HEK293 (cell line): ENCODE measurements at regions not wholly inside any gene's neighbourhood (a gene's known extent, or its start where the extent isn't known, plus 50 kb on each side); places are given as distances from the start of the nearest gene placed in this dataset.

ENCODE experiments used
- CTCF ChIA-PET: fragments of 350-600 bp; formaldehyde crosslinking; extraction: SDS; loops from one replicate; lab custom pipeline; 2021; ENCODE audit warnings: antibody characterized with exemption; lab: Yijun Ruan, JAX
- POLR2A ChIA-PET: fragments of 300-600 bp; formaldehyde crosslinking; extraction: SDS; loops from one replicate; lab custom pipeline; 2020; ENCODE audit warnings: antibody characterized with exemption, inconsistent platforms; lab: Yijun Ruan, JAX
- H3K27ac ChIP-seq: fragments of 200-500 bp; sonication (Bioruptor generic); 2 replicates; pipeline ENCODE4 v1.5.1; 2014; ENCODE audit warnings: low read depth, low read length, control low read depth, inconsistent platforms; ENCODE audit errors: extremely low read depth
- H3K36me3 ChIP-seq, 2 experiments: fragments of 200-500 bp in 1 of 2; sonication (Bioruptor generic) in 1 of 2; 1 replicate in 1 of 2; 2 replicates in 1 of 2; pipeline ENCODE4 v1.5.1; 2014 to 2017; ENCODE audit warnings: inconsistent platforms in 2 of 2, low read length in 2 of 2; ENCODE audit not compliant: control insufficient read depth in 2 of 2, insufficient read depth in 1 of 2
- H3K4me1 ChIP-seq: fragments of 200-500 bp; sonication (Bioruptor generic); 2 replicates; pipeline ENCODE4 v1.5.1; 2014; ENCODE audit warnings: mild to moderate bottlenecking, low read length, inconsistent platforms; ENCODE audit not compliant: control insufficient read depth, insufficient read depth
- H3K4me3 ChIP-seq: 2 replicates; pipeline ENCODE4 v1.5.1; 2011; ENCODE audit warnings: low read depth, mild to moderate bottlenecking, control low read depth, low read length, moderate library complexity
- H3K9me3 ChIP-seq: fragments of 200-500 bp; sonication (Bioruptor generic); 2 replicates; pipeline ENCODE4 v1.5.1; 2014; ENCODE audit warnings: low read depth, low read length, inconsistent platforms; ENCODE audit not compliant: control insufficient read depth, insufficient read depth
- AEBP2 ChIP-seq: fragments of 450-650 bp; formaldehyde crosslinking; IDR thresholded peaks from 2 replicates; pipeline ENCODE4 v1.5.1; 2016; ENCODE audit warnings: missing biosample characterization, missing genetic modification characterization, borderline replicate concordance
- KLF10 ChIP-seq: fragments of 450-650 bp; IDR thresholded peaks from 2 replicates; pipeline ENCODE4 v1.5.1; 2018; ENCODE audit warnings: missing biosample characterization, mild to moderate bottlenecking, missing genetic modification characterization
- KLF16 ChIP-seq: fragments of 450-650 bp; formaldehyde crosslinking; IDR thresholded peaks from 2 replicates; pipeline ENCODE4 v1.5.1; 2017; ENCODE audit warnings: missing biosample characterization, missing genetic modification characterization
- REPIN1 ChIP-seq: fragments of 450-650 bp; formaldehyde crosslinking; IDR thresholded peaks from 2 replicates; pipeline ENCODE4 v1.5.1; 2017; ENCODE audit warnings: missing biosample characterization, missing genetic modification characterization, low read depth
- SP2 ChIP-seq: fragments of 450-650 bp; formaldehyde crosslinking; IDR thresholded peaks from 2 replicates; pipeline ENCODE4 v1.5.1; 2016; ENCODE audit warnings: missing biosample characterization, missing genetic modification characterization
- WT1 ChIP-seq: fragments of 450-650 bp; formaldehyde crosslinking; IDR thresholded peaks from 2 replicates; pipeline ENCODE4 v1.5.1; 2016; ENCODE audit warnings: missing biosample characterization, missing genetic modification characterization
- YY2 ChIP-seq: fragments of 450-650 bp; formaldehyde crosslinking; IDR thresholded peaks from 2 replicates; pipeline ENCODE4 v1.5.1; 2016; ENCODE audit warnings: missing biosample characterization, missing genetic modification characterization
- ZBTB8A ChIP-seq: fragments of 450-650 bp; formaldehyde crosslinking; IDR thresholded peaks from 2 replicates; pipeline ENCODE4 v1.5.1; 2016; ENCODE audit warnings: missing biosample characterization, missing genetic modification characterization
- ZFP69B ChIP-seq: fragments of 450-650 bp; formaldehyde crosslinking; IDR thresholded peaks from 2 replicates; pipeline ENCODE4 v1.5.1; 2016; ENCODE audit warnings: missing biosample characterization, missing genetic modification characterization
- ZNF140 ChIP-seq: fragments of 450-650 bp; formaldehyde crosslinking; IDR thresholded peaks from 2 replicates; pipeline ENCODE4 v1.5.1; 2016; ENCODE audit warnings: missing biosample characterization, missing genetic modification characterization
- ZNF174 ChIP-seq: fragments of 450-650 bp; formaldehyde crosslinking; IDR thresholded peaks from 2 replicates; pipeline ENCODE4 v1.5.0; 2017; ENCODE audit warnings: missing biosample characterization, mild to moderate bottlenecking, missing genetic modification characterization
- ZNF18 ChIP-seq: fragments of 450-650 bp; formaldehyde crosslinking; IDR thresholded peaks from 2 replicates; pipeline ENCODE4 v1.5.1; 2016; ENCODE audit warnings: missing biosample characterization, missing genetic modification characterization
- ZNF211 ChIP-seq: fragments of 450-650 bp; formaldehyde crosslinking; IDR thresholded peaks from 2 replicates; pipeline ENCODE4 v1.5.1; 2016; ENCODE audit warnings: low read depth, missing biosample characterization, missing genetic modification characterization
- ZNF248 ChIP-seq: fragments of 450-650 bp; formaldehyde crosslinking; IDR thresholded peaks from 2 replicates; pipeline ENCODE4 v1.5.1; 2017; ENCODE audit warnings: missing biosample characterization, missing genetic modification characterization
- ZNF274 ChIP-seq, 2 experiments: fragments of 200-500 bp in 1 of 2; fragments of 450-650 bp in 1 of 2; sonication (Bioruptor generic) in 1 of 2; formaldehyde crosslinking in 1 of 2; IDR thresholded peaks; 2 replicates each; pipeline versions ENCODE4 v1.5.1 to v1.6.1; 2014 to 2016; ENCODE audit warnings: borderline replicate concordance in 1 of 2, inconsistent platforms in 1 of 2, low read length in 1 of 2, missing biosample characterization in 1 of 2, missing genetic modification characterization in 1 of 2
- ZNF311 ChIP-seq: fragments of 450-650 bp; formaldehyde crosslinking; IDR thresholded peaks from 2 replicates; pipeline ENCODE4 v1.5.1; 2017; ENCODE audit warnings: missing biosample characterization, missing genetic modification characterization, borderline replicate concordance
- ZNF354C ChIP-seq: fragments of 450-650 bp; formaldehyde crosslinking; IDR thresholded peaks from 2 replicates; pipeline ENCODE4 v1.5.1; 2016; ENCODE audit warnings: missing biosample characterization, missing genetic modification characterization, low read depth, borderline replicate concordance
- ZNF548 ChIP-seq: fragments of 450-650 bp; formaldehyde crosslinking; IDR thresholded peaks from 2 replicates; pipeline ENCODE4 v1.5.1; 2016; ENCODE audit warnings: missing biosample characterization, missing genetic modification characterization
- ZNF776 ChIP-seq: fragments of 450-650 bp; formaldehyde crosslinking; IDR thresholded peaks from 2 replicates; pipeline ENCODE4 v1.5.0; 2017; ENCODE audit warnings: missing biosample characterization, missing genetic modification characterization, borderline replicate concordance
- ZNF830 ChIP-seq: fragments of 450-650 bp; IDR thresholded peaks from 2 replicates; pipeline ENCODE4 v1.5.0; 2018; ENCODE audit warnings: missing biosample characterization, missing genetic modification characterization, low read depth, mild to moderate bottlenecking, moderate library complexity
- ZNF843 ChIP-seq: fragments of 450-650 bp; formaldehyde crosslinking; IDR thresholded peaks from 2 replicates; pipeline ENCODE4 v1.5.1; 2016; ENCODE audit warnings: missing biosample characterization, missing genetic modification characterization
- ZXDB ChIP-seq: fragments of 450-650 bp; formaldehyde crosslinking; IDR thresholded peaks from 2 replicates; pipeline ENCODE4 v1.5.1; 2016; ENCODE audit warnings: missing biosample characterization, missing genetic modification characterization
- TF ChIP-seq, protein P1 (sequence below): fragments of 450-650 bp; formaldehyde crosslinking; IDR thresholded peaks from 2 replicates; pipeline ENCODE4 v1.5.1; 2016; ENCODE audit warnings: missing biosample characterization, missing genetic modification characterization
- TF ChIP-seq, protein P2 (sequence below): fragments of 450-650 bp; formaldehyde crosslinking; IDR thresholded peaks from 2 replicates; pipeline ENCODE4 v1.5.1; 2016; ENCODE audit warnings: missing biosample characterization, missing genetic modification characterization
- TF ChIP-seq, protein P3 (sequence below): fragments of 450-650 bp; formaldehyde crosslinking; IDR thresholded peaks from 2 replicates; pipeline ENCODE4 v1.5.1; 2016; ENCODE audit warnings: missing biosample characterization, missing genetic modification characterization

DNA sequence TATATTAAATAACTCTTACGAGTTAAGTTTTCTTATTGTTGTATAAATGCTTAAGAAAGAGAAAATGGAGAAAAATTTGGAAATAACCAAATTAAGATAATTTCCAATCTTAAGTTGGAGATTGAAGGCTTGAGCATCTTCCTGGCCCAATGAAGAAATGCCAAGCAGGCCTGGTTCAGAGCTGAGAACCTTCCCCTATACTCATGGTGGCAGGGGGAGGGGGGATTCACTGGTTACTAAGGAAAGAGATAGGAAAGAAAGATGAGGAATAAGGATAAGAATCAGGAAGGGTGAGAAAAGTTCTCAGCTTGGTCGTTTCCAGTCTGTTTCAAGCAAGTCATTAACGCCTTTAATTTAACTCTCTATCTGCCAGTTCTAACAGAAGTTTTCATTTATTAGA lies 166.2 kb downstream of the AVL9 start (continued):
- TF ChIP-seq AEBP2 (tag by site-specific recombination) = no peak
- no peak for TF ChIP-seq ZNF18 (tag by site-specific recombination)
- TF ChIP-seq ZNF140 (tag by site-specific recombination) = no peak
- no peak for TF ChIP-seq REPIN1 (tag by site-specific recombination)
- no peak for TF ChIP-seq ZNF311 (tag by site-specific recombination)

DNA sequence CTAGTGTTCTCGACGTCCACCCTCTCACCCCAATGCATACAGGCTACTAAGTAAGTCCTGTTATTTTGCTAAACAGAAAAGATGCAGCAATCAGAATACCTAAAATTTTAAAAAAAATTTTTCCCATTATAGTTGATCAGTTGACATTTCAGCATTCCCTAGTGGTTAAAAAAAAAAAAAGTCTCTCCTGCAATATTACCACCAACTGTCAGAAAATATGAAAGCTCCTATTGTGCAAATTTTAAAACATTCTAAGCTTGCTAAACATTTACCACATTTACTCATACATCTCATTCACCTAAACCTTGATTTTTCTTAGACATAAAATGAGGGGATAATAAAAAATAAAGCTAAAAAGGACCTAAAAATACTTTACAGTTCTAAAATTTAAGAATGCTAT lies 165.6 kb downstream of the AVL9 start:
- TF ChIP-seq ZNF274 (IDR thresholded peaks at IDR 0.05; ENCODE audit: low read length) (no peak), ZNF274 (tag by site-specific recombination; IDR thresholded peaks at IDR 0.05; ENCODE audit: borderline replicate concordance) (no peak), ZNF211 (tag by site-specific recombination) (no peak), SP2 (tag by site-specific recombination) (no peak), ZNF354C (tag by site-specific recombination) (no peak), ZNF174 (tag by site-specific recombination) (no peak), WT1 (tag by site-specific recombination) (no peak), KLF16 (no peak), ZNF248 (no peak), KLF10 (tag by site-specific recombination) (no peak), ZFP69B (tag by site-specific recombination) (no peak), ZNF843 (tag by site-specific recombination) (no peak), ZNF830 (tag by site-specific recombination) (no peak), ZBTB8A (tag by site-specific recombination) (no peak), YY2 (tag by site-specific recombination) (no peak), ZNF776 (tag by site-specific recombination) (no peak), ZNF548 (tag by site-specific recombination) (no peak), ZXDB (tag by site-specific recombination) (no peak)
- TF ChIP-seq, protein P1, sequence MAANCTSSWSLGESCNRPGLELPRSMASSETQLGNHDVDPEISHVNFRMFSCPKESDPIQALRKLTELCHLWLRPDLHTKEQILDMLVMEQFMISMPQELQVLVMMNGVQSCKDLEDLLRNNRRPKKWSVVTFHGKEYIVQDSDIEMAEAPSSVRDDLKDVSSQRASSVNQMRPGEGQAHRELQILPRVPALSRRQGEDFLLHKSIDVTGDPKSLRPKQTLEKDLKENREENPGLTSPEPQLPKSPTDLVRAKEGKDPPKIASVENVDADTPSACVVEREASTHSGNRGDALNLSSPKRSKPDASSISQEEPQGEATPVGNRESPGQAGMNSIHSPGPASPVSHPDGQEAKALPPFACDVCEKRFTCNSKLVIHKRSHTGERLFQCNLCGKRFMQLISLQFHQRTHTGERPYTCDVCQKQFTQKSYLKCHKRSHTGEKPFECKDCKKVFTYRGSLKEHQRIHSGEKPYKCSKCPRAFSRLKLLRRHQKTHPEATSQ (tag by site-specific recombination) = no peak
- TF ChIP-seq, protein P2, sequence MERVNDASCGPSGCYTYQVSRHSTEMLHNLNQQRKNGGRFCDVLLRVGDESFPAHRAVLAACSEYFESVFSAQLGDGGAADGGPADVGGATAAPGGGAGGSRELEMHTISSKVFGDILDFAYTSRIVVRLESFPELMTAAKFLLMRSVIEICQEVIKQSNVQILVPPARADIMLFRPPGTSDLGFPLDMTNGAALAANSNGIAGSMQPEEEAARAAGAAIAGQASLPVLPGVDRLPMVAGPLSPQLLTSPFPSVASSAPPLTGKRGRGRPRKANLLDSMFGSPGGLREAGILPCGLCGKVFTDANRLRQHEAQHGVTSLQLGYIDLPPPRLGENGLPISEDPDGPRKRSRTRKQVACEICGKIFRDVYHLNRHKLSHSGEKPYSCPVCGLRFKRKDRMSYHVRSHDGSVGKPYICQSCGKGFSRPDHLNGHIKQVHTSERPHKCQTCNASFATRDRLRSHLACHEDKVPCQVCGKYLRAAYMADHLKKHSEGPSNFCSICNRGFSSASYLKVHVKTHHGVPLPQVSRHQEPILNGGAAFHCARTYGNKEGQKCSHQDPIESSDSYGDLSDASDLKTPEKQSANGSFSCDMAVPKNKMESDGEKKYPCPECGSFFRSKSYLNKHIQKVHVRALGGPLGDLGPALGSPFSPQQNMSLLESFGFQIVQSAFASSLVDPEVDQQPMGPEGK = no peak
- TF ChIP-seq, protein P3, sequence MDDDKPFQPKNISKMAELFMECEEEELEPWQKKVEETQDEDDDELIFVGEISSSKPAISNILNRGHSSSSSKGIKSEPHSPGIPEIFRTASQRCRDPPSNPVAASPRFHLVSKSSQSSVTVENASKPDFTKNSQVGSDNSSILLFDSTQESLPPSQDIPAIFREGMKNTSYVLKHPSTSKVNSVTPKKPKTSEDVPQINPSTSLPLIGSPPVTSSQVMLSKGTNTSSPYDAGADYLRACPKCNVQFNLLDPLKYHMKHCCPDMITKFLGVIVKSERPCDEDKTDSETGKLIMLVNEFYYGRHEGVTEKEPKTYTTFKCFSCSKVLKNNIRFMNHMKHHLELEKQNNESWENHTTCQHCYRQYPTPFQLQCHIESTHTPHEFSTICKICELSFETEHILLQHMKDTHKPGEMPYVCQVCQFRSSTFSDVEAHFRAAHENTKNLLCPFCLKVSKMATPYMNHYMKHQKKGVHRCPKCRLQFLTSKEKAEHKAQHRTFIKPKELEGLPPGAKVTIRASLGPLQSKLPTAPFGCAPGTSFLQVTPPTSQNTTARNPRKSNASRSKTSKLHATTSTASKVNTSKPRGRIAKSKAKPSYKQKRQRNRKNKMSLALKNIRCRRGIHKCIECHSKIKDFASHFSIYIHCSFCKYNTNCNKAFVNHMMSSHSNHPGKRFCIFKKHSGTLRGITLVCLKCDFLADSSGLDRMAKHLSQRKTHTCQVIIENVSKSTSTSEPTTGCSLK = no peak
- Histone ChIP-seq H3K4me3 (no peak overlapping the region), H3K27ac (no peak overlapping the region), H3K4me1 (no peaks in the 10 kb centered on the region), H3K9me3 (no peaks in the 10 kb centered on the region), H3K36me3 (no peaks in the 10 kb centered on the region)
- CTCF ChIA-PET = interaction anchor here (0.7 kb wide), 1 partner anchor 1541 kb away, joined by 4 read pairs; no protein-coding TSS in a partner anchor
- POLR2A ChIA-PET = no interaction called here
